Common myeloid progenitor, CD34-positive (primary cell): ENCODE measurements at regions not wholly inside any gene's neighbourhood (a gene's known extent, or its start where the extent isn't known, plus 50 kb on each side); places are given as distances from the start of the nearest gene placed in this dataset.

Experiments
- CTCF ChIA-PET: fragments of 350-600 bp; sonication (Branson Sonifier 250); formaldehyde crosslinking; loops from one replicate; lab custom pipeline; 2021; ENCODE audit warnings: antibody characterized with exemption; lab: Charles Lee
- POLR2A ChIA-PET: fragments of 350-600 bp; sonication (Branson Sonifier 250); formaldehyde crosslinking; loops from one replicate; lab custom pipeline; 2021; ENCODE audit warnings: antibody characterized with exemption; lab: Charles Lee
- DNase-seq, 3 donors: peaks; one replicate each; pipeline versions ENCODE4 v3.0.0 to v3.0.0-alpha.2; 2013
- H3K27ac ChIP-seq, 2 experiments: 1 replicate in 1 of 2; 2 replicates in 1 of 2; pipeline ENCODE4 v1.7.0; 2013; ENCODE audit warnings: inconsistent platforms in 2 of 2, low read length in 2 of 2, mild to moderate bottlenecking in 2 of 2, low read depth in 1 of 2, moderate library complexity in 1 of 2; ENCODE audit not compliant: severe bottlenecking in 2 of 2, insufficient read depth in 1 of 2, poor library complexity in 1 of 2
- H3K27me3 ChIP-seq, 5 experiments: replicated peaks in 2 of 5; 1 replicate in 3 of 5; 2 replicates in 2 of 5; pipeline versions ENCODE4 v1.6.1 to v1.7.0; 2013; ENCODE audit warnings: low read length in 4 of 5, mild to moderate bottlenecking in 2 of 5, moderate library complexity in 2 of 5, inconsistent platforms in 1 of 5; ENCODE audit not compliant: insufficient read depth in 5 of 5, control insufficient read depth in 4 of 5
- H3K36me3 ChIP-seq, 4 experiments: 1 replicate in 2 of 4; 2 replicates in 2 of 4; pipeline versions ENCODE4 v1.6.1 to v1.7.0; 2013; ENCODE audit warnings: low read length in 3 of 4, control low read depth in 1 of 4, mild to moderate bottlenecking in 1 of 4; ENCODE audit not compliant: control insufficient read depth in 4 of 4, insufficient read depth in 4 of 4
- H3K4me1 ChIP-seq, 4 experiments: 1 replicate in 3 of 4; 2 replicates in 1 of 4; pipeline versions ENCODE4 v1.6.1 to v1.7.1; 2013; ENCODE audit warnings: low read length in 3 of 4, mild to moderate bottlenecking in 3 of 4, control low read depth in 1 of 4, inconsistent platforms in 1 of 4, moderate library complexity in 1 of 4; ENCODE audit not compliant: control insufficient read depth in 4 of 4, insufficient read depth in 4 of 4; ENCODE audit errors: control extremely low read depth in 1 of 4
- H3K4me3 ChIP-seq, 7 experiments: 1 replicate in 4 of 7; 2 replicates in 3 of 7; pipeline versions ENCODE4 v1.5.1 to v1.7.0; 2013; ENCODE audit warnings: mild to moderate bottlenecking in 7 of 7, low read length in 6 of 7, moderate library complexity in 6 of 7, inconsistent platforms in 2 of 7, low read depth in 2 of 7, control low read depth in 1 of 7; ENCODE audit not compliant: insufficient read depth in 4 of 7, control insufficient read depth in 1 of 7; ENCODE audit errors: extremely low read depth in 1 of 7
- H3K9me3 ChIP-seq, 5 experiments: 1 replicate in 4 of 5; 2 replicates in 1 of 5; pipeline versions ENCODE4 v1.6.1 to v1.7.1; 2013; ENCODE audit warnings: low read length in 4 of 5, mild to moderate bottlenecking in 2 of 5, inconsistent platforms in 1 of 5, low read depth in 1 of 5, moderate library complexity in 1 of 5; ENCODE audit not compliant: control insufficient read depth in 4 of 5, insufficient read depth in 2 of 5; ENCODE audit errors: control extremely low read depth in 1 of 5
- WGBS: methylation state at CpG from one replicate; pipeline ENCODE4 v1.1.5; 2013; ENCODE audit not compliant: insufficient coverage; 5-methylcytosine and 5-hydroxymethylcytosine counted together

GRCh38 chr11:35083431-35084238 is 55.3 kb upstream of the CD44 start:
- ChIA-PET POLR2A (interaction anchor here (0.9 to 1.5 kb wide), 5 partner anchors 28 to 83 kb away, joined by 3 to 5 read pairs (median 4); partner anchors contain the start of gene CD44), CTCF (interaction anchor here (0.8 to 1.6 kb wide), 5 partner anchors 8 to 97 kb away, joined by 3 to 4 read pairs (median 3); no protein-coding TSS in a partner anchor)
- Histone ChIP-seq H3K27me3 (no peaks in the 10 kb centered on the region), H3K4me3 (peak overlapping the region in 1 of 7 experiments; percentile 43), H3K4me1 (peaks cover 14 to 69% (median 50%) of the 10 kb centered on the region in 4 experiments), H3K36me3 (no peaks in the 10 kb centered on the region), H3K27ac (peak overlapping the region; percentile 82 to 94), H3K9me3 (no peaks in the 10 kb centered on the region)
- 15% methylated on average over 8 of the region's 11 CpGs for WGBS
- DNase-seq, result peak; percentile 98 to 100 (median 100)

GRCh38 chr11:35084817-35085440 is 54.0 kb upstream of the CD44 start:
- no peaks in the 10 kb centered on the region for H3K27me3 ChIP-seq
- WGBS, result 100% methylated on average over 2 of the region's 3 CpGs
- ChIA-PET CTCF (interaction anchor here (1.0 to 1.2 kb wide), 2 partner anchors 17 to 49 kb away, joined by 5 read pairs; no protein-coding TSS in a partner anchor), POLR2A (interaction anchor here (0.5 kb wide), 1 partner anchor 92 kb away, joined by 3 read pairs; no protein-coding TSS in a partner anchor)
- H3K36me3 ChIP-seq, result no peaks in the 10 kb centered on the region
- no peak overlapping the region for H3K4me3 ChIP-seq
- peaks cover 14 to 61% (median 38%) of the 10 kb centered on the region in 4 experiments for H3K4me1 ChIP-seq
- DNase-seq, result no peak
- H3K9me3 ChIP-seq, result no peaks in the 10 kb centered on the region
- H3K27ac ChIP-seq, result no peak overlapping the region

GRCh38 chr11:35085531-35086165 is 53.3 kb upstream of the CD44 start:
- POLR2A ChIA-PET, result interaction anchor here (0.5 to 0.6 kb wide), 2 partner anchors 40 to 91 kb away, joined by 3 read pairs; no protein-coding TSS in a partner anchor

DNA sequence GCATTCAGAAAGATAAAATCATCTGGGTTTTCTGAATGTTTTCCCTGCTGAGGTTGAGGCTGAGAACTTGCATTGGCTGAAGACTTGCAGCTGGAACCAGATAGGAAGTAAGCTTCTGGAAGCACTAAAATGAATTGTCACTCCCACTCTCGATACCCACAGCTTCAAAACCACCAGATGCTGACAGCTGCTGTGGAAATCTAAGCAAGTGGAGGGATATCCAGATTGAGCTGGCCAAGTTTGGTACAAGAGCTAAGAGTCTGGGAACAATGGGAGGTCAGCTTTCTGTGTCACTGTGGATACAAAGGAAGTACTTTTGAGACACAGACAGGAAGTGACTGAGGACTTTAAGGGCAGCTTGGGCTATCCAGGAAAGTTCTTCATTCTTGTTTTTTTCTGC is 51.3 kb upstream of the CD44 start:
- H3K4me3 ChIP-seq, result no peak overlapping the region
- H3K27ac ChIP-seq, result no peak overlapping the region
- no CpG with 5 or more reads among the region's 1 CpG for WGBS
- no peaks in the 10 kb centered on the region for H3K27me3 ChIP-seq
- H3K9me3 ChIP-seq, result no peaks in the 10 kb centered on the region
- no peaks in the 10 kb centered on the region for H3K36me3 ChIP-seq
- peak in 2 of 3 donors; percentile 79 to 83 for DNase-seq
- CTCF ChIA-PET, result interaction anchor here (0.9 to 2.4 kb wide), 3 partner anchors 9 to 91 kb away, joined by 3 to 10 read pairs (median 3); no protein-coding TSS in a partner anchor
- peaks cover 14 to 44% (median 27%) of the 10 kb centered on the region in 4 experiments for H3K4me1 ChIP-seq
- POLR2A ChIA-PET, result interaction anchor here (0.6 to 1.5 kb wide), 3 partner anchors 51 to 103 kb away, joined by 3 read pairs; partner anchors contain the start of gene CD44

More at GRCh38 chr11:35085531-35086165, 53.3 kb upstream of the CD44 start:
- H3K9me3 ChIP-seq, result no peaks in the 10 kb centered on the region
- no peaks in the 10 kb centered on the region for H3K36me3 ChIP-seq
- 97% methylated on average over 3 of the region's 4 CpGs for WGBS
- no peak overlapping the region for H3K4me3 ChIP-seq
- H3K27me3 ChIP-seq, result no peaks in the 10 kb centered on the region
- H3K27ac ChIP-seq, result no peak overlapping the region
- peaks cover 14 to 54% (median 37%) of the 10 kb centered on the region in 4 experiments for H3K4me1 ChIP-seq
- CTCF ChIA-PET, result interaction anchor here (0.7 to 1.2 kb wide), 5 partner anchors 11 to 50 kb away, joined by 3 to 5 read pairs (median 3); no protein-coding TSS in a partner anchor
- DNase-seq, result no peak

DNA sequence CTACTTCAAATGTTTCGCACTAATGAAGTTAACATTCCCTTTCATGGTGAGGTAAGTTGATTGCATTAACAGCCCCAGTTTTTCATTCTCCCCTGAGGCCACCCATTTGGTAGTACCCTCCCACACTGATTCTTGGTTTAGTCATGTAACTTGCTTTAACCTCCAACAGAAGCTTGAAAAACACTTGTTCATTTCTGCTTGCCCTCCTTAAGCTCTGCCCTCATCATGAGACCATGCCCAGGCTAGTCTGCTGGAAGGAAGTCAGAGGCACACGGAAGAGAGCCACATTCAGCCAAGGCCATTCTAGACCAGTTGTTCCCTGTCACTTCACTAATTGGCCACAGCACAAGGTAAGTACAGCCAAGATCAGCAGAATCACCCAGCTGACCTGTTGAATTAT is 50.7 kb upstream of the CD44 start:
- H3K27ac ChIP-seq, result no peak overlapping the region
- no peaks in the 10 kb centered on the region for H3K36me3 ChIP-seq
- H3K27me3 ChIP-seq, result no peaks in the 10 kb centered on the region
- no peak overlapping the region for H3K4me3 ChIP-seq
- ChIA-PET POLR2A (interaction anchor here (0.6 to 1.5 kb wide), 3 partner anchors 50 to 103 kb away, joined by 3 read pairs; partner anchors contain the start of gene CD44), CTCF (interaction anchor here (0.8 to 2.4 kb wide), 2 partner anchors 15 to 50 kb away, joined by 3 to 10 read pairs; no protein-coding TSS in a partner anchor)
- no peak for DNase-seq
- no peaks in the 10 kb centered on the region for H3K9me3 ChIP-seq
- WGBS, result 71% methylated on average over 1 of the region's 2 CpGs
- peaks cover 11 to 38% (median 22%) of the 10 kb centered on the region in 4 experiments for H3K4me1 ChIP-seq

- Histone ChIP-seq H3K4me1 (peaks cover 10 to 34% (median 19%) of the 10 kb centered on the region in 4 experiments), H3K9me3 (no peaks in the 10 kb centered on the region), H3K27ac (no peak overlapping the region), H3K27me3 (no peaks in the 10 kb centered on the region), H3K4me3 (no peak overlapping the region), H3K36me3 (no peaks in the 10 kb centered on the region)
- CTCF ChIA-PET, result interaction anchor here (0.8 to 2.4 kb wide), 2 partner anchors 14 to 50 kb away, joined by 3 to 10 read pairs; no protein-coding TSS in a partner anchor
- no peak for DNase-seq
- 95% methylated on average over 4 of the region's 4 CpGs for WGBS
- POLR2A ChIA-PET, result no interaction called here
Measured at GRCh38 chr11:35088676-35089075, 50.3 kb upstream of the CD44 start.
